GM19395 (cell line): ENCODE measurements at regions not wholly inside any gene's neighbourhood (a gene's known extent, or its start where the extent isn't known, plus 50 kb on each side); places are given as distances from the start of the nearest gene placed in this dataset.

Experiments
- ATAC-seq: cut with Tn5 transposase; IDR thresholded peaks from one replicate; pipeline ENCODE4 v1.9.1; 2021; ENCODE audit warnings: mild to moderate bottlenecking, moderate library complexity; ENCODE audit not compliant: unreplicated experiment

DNA sequence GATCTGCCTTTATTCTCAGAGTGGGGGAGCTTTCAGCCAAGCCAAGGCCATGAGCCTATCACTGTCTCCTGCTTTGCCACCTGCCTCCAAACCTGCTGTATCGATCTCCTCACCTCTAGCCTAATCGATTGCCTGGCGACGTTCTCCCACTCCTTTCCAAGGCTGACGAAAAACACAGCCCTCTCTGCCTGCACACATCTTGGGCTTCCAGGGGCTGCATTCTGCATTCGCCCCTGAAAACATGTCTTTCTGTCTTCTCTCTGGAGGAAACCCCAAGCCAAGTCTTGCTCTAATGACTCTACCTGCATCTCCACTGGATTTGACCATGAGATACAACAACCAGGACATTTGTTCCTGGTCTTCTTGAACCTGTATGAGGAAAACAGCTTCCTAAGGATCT, 540.7 kb downstream of the BCL11B start:
- no peak for ATAC-seq

DNA sequence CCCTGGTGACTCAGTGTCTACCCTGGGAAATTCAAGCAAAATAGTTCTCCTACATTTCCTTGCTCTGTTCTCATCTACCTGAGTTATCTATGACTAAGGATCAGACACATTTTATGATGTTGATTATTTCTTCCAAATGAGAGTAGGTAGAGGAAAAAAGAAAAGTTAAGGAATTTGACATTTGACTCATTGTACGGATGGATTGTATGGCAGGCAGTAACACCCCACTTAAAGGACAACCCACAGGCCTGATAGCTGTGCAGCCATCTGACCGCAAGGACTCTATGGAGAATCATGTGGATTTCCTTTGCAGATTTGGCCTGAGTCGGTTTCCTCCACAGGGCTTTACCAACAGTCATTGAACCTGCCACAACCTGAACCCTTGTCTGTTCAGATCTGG, 540.3 kb downstream of the BCL11B start:
- ATAC-seq, result no peak

DNA sequence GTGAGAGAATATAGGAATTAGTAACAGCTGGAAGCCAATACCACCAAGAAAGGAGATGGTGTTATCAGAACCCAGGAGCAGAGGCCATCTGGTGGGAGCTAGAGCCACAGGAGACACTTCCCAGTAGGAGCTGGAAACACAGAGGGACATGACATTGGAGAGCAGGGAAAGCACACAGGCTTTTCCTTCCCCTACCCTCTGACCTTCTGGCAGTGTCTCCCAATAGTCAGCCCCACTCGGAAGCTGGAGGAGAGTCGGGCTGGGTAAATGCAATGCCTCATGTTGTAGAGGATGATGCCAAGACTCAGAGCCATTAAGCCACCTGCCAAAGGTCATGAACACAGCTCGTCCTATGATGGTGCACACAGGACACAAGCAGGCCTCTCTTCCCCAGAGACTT, 538.5 kb downstream of the BCL11B start:
- no peak for ATAC-seq

DNA sequence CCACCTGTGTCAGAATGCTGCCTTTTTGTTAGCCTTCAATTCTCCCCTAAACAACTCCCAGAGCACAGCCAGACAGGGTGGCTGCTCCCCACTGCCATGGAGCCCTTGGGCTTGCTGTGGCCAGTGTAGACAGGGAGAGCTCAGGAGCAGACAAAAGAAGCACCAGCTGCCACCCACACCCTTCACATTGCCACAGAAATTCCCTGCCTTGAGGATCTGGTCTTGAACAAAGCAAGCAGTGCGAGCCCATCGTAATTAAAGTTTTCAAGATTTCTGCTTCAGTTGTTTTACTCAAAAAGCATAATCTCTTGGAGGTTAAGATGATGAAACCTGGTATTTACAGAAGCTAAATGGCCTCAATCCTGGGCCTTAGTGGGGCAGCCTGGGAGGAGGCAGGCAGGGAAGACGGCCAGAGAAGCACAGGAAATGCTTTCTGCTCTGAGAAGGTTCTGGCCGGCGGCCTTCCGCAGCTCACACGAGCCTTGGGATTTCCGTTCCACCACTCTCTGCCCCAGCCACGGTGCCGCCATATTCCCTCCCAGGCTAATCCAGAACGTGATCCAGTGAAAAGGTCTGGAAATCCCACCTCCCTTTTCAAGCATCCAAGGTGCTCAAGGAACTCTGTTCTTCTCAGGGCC, 535.2 kb downstream of the BCL11B start:
- ATAC-seq, result no peak

DNA sequence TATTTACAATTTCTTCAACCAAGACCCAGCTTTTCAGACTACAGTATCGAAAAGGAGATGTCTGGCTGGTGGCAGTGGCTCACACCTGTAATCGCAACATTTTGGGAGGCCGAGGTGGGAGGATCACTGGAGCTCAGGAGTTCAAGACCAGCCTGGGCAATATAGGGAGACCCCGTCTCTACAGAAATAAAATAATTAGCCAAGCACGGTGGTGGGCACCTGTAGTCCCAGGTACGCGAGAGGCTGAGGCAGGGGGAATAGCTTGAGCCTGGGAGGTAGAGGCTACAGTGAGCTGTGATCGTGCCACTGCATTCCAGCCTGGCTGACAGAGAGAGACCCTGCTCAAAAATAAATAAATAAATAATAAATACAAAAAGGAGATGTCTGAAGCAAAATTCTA, 530.5 kb downstream of the BCL11B start:
- no peak for ATAC-seq

DNA sequence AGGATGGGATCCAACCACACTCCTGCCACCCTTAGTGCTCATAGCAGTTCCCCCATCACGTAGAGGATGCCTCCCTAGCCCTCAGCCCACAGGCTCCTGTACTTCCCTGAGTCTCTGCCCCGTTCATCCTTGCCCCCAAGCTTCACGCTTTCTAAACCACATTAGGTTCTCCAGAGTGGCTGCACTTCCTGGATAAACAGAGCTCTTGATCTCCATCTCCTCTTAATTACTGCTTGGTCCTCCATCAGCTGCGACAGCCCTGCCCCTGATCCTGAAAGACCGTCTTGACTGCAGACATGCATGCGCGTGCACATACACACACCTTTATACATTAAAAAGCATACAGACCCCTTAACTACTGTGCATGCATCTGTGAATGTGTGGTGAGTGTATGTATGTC, 530.0 kb downstream of the BCL11B start:
- ATAC-seq, result no peak

DNA sequence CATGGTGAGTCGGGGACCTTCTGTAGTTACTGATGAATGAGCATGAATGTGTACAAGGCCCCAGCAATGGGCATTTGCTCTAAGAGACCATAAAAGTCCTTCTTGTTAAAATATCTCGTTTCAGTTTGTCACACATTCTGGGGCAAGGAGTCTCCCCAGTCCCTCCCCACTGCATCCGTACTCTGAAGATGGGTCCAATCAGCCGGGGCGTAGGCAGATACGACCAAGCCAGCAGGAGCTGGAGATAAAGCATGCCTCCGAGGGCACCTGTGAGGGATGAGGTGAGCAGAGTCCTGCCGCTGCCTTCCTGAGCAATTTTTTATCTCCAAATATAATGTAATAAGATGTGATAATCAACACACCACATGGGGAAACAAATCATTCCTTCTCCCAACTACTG, 528.5 kb downstream of the BCL11B start:
- ATAC-seq, result no peak

DNA sequence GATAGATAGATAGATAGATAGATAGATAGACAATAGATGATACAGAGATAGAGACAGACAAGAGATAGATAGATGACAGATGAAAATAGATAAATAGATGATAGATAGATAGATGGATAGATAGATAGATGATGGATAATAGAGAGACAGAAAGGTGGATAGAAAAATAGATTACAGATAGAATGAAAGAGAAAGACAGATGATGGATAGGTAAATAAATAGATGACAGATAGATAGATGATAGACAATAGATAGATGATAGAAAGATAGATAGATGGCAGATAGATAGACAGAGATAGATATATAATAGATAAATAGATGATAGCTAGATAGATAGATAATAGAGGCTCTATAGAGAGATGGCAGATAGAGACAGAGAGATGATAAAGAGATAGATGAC, 523.0 kb downstream of the BCL11B start:
- no peak for ATAC-seq

DNA sequence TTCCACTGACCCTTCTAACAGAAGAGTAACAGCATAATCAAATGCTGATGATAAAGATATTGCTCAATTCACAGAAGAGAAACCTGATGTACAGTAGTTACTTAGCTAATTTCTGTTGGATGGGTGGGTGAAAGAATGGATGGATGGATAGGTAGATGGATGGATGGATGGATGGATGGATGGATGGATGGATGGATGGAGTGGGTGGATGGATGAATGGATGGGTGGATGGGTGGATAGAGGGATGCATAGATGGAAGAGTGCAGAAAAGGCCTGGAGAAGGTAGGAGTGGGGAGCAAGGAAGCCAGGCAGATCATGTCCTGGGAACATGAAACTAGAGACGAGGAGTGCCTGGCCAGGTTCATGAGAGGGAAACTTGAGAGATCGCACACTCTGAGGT, 520.9 kb downstream of the BCL11B start:
- ATAC-seq, result no peak

DNA sequence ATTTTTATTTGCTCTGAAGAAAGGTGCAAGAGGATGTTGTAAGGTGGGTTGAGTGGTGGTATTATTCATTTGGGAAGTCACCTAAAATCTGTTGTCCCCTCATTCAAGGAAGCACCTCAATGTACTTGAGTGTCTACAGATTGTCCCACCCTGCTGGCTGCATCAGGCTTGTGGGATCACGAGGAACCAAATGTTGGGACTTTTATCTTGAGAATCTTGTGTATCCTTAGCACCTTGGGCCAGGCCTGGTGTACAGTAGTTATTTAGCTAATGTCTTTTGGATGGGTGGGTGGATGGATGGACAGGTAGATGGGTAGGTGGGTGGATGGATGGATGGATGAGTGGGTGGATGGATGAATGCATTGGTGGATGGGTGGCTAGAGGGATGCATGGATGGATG, 519.3 kb downstream of the BCL11B start:
- ATAC-seq, result no peak

DNA sequence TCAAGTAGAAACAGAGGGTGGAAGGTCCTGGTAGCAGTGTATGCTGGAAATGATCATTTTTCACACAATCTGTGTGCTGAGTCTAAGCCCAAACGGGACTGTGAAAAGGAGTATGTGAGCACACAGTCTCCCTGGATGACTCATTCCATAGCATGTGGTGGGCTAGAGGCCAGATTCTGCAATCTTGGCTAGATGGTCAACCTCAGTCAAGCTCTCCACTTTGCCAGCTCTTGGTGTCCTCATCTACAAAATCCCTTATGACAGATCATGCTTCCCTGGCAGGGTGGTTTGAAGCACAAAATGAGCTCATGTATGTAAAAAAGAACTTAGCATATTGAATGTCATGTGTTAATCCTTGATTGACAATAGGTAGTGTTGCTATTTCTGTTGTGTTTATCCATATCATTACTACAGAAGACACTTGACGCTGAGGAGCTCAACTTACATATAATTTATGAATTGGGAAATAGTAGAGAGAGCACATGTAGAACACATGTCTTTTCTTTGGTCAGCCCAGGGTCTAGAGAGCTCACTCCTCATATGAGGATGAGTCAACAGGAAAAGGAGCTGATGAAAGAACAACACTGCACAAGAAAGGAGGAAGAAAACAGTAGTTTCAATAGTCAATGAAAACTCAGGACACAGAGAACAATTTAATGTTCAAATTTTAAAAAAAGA, 517.5 kb downstream of the BCL11B start:
- ATAC-seq, result no peak

DNA sequence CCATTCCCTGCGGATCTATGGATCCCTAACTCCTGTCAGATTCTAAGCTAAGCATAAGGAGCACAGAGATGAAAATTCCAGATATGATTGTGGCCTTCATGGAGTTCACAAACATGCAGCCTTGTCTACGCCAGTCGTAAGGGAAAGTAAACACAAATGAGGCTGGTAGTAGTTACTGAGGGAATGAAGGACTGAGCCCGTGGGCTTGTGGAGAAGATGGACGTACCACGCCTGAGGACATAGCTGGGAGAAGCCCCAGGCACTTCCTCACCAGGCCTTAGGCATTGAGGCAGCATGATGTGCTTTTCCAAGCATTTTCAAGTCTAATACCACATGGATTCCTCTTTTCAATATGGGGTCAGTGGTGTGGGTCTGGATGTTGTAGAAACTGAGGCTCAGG, 515.2 kb downstream of the BCL11B start:
- no peak for ATAC-seq

DNA sequence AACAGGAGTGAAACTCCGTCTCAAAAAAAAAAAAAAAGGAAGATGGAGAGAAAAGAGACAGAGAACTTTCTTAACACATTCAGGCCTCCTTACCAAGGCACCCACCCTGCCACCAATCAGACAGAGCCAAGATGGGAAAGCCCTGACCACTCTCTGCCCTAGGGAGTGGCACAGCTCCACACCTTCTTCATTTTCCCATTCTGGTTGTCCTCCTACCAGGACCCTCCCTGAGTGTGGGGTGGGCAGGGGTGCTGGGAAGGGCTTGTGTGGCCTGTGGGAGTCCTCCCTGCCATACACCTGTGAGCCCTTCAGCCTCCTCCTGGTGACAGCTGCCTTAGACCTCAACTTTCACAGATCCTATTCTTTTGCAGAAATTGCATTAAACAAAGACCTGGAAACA, 513.6 kb downstream of the BCL11B start:
- no peak for ATAC-seq

DNA sequence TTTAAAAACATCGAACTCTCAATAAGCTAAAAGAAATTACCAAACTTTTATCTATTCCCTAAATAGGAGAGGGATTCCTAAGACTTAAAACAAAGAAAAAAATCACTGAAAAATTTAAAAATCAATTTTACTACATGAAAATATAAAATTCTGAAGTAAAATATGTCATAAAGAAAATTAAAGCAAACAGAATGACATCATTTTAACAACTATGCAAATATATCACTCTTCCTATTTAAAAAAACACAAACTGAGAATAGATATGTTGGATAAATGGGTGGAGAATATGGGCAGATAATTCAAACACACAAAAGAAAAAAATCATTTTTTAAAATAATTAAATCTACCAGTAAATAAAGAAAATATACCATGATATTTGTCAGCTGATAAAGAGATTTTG, 510.0 kb downstream of the BCL11B start:
- ATAC-seq, result no peak

DNA sequence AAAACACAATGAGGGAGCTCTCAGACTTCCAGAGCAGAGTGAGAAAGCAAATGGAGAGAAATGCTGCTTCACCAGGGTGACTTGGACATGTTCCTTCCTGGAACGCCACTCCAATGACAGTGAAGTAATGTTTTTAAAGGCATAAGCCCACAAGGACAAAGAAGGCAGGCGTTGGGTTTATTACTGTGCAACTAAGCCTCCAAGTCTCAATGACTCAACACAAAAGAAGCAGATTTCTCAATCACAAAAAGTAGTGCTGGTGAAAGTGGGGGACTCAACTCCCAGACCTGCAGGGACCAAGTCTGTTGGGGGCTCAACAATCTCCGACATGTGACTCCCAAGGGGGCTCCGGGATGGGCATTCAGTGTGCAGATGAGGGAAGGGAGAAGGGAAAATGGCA, 505.2 kb downstream of the BCL11B start:
- no peak for ATAC-seq

DNA sequence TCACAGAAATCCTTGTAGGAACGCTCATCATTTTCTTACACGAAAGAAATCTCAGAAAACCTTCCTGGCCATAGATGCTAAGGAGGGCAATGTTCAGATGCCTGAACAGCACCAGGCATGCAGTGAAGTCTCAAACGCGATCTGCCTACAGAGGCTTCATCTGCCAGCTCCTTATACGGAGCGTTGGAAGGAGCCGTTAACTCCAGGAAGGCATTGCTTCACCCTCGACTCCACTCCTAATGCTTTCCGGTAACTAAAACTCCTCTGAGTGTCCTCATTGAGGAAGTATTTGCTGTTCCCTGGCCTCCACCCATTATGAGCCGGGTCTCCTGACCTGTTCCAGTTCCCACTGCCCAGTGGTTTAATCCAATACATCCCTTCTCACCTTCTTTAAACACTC, 502.7 kb downstream of the BCL11B start:
- ATAC-seq, result no peak

DNA sequence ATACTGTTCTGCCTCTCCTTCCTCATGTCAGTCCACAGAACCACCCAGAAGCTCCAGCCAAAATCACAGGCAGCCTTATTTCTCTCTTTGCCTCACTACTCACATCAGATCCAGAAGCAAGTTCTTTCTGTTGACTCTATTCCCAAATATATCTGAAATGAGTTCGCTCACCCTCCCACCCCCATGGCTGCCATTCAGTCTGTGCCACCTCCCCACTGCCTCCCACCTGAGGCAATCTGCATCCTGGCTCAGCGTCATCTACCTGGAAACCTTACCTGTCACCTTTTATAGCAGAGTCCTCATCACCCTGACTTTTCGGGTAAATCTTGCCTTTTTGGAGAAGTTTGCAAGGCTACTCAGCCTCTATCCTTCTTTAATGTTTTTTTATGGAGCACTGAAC, 501.8 kb downstream of the BCL11B start:
- ATAC-seq, result no peak

DNA sequence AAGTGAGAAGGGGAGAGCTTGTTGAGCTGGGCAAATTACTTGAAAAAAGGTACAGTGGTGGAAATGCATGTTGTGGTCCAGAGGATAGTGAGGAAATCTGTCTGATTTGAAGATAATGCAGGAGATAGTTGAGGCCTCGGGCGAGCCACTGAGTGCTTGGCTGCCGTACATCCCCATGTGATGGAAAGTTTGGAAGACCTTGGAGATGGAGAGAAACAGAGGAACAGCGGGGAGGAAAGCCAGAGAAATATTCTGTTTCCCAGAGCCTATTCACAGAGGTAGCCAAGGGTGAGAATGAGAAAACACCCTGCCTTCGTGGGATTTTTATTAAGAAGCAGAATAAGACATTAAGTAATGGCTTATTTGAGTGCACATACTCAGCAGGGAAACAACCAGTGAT, 498.2 kb downstream of the BCL11B start:
- ATAC-seq, result no peak

DNA sequence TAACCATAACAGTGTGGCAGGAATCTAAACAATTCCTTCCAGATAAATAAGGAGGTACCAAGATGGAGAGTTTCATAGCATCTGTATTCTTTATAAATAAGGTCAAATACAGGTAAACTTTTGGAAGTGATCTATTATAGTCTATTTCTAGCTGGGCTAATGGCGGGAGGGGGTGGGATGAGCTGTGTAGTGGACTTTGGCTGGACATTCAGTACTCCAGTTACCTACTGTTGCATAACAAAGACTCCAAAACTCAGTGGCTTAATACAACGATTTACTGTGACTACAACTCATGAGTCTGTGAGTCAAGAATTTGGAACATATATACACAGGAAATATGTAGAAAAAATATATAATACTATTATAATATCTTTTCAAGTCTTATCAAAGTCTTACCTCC, 496.1 kb downstream of the BCL11B start:
- ATAC-seq, result no peak

DNA sequence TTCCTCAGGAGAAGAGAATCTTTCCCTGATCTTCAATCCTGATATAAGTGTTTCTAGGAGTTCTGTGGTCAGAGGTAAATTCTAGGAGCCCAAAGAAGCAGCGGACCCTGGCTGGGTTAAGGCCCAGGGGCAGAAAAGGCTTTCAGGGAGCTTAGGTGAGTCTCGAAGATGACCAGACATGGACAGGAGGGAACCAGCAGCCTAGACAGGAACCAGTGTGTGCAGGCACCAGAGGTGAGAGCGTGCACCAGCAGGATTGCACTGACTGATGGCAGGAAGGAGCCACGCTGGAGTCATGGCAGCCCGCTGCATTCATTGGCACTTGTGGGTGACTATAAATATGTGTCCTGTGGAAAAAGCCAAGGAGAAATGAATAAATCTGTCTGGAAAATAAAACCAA, 489.9 kb downstream of the BCL11B start:
- no peak for ATAC-seq

DNA sequence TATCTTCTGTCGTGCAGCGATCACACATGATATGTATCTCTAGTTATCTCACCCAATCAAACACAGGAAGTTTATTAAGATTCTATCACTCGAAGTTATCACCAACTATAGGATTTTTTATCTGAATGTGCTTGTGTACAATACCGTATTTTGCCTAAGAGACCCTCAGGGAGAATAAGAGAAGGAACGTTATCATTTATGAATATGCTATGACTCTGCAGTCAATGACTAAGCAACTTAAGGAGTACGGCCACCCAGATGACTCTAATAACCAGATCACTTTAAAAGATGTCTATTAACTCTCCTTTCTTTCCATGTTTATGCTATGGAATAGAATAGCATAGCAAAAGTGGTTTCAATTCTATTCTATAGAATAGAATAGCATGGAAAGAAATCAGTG, 486.4 kb downstream of the BCL11B start:
- no peak for ATAC-seq

DNA sequence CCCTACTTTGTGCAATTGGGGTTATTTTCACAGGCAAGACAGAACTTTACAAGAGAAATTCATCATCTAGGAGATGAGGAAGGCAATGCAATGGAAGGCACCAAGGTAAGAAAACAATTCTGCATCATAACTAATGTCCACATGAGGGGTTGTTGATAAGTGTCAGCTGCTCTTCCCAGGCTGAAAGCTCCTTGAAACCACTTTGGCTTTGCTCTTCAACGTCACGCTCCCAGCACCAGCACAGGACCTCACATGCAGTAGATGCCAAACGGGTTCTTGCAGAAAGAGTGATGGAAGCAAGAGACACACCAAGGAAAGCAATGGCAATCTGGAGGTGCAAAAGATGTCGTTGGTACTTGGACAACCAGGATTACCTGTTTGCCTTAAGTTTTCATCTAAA, 485.5 kb downstream of the BCL11B start:
- ATAC-seq, result no peak

DNA sequence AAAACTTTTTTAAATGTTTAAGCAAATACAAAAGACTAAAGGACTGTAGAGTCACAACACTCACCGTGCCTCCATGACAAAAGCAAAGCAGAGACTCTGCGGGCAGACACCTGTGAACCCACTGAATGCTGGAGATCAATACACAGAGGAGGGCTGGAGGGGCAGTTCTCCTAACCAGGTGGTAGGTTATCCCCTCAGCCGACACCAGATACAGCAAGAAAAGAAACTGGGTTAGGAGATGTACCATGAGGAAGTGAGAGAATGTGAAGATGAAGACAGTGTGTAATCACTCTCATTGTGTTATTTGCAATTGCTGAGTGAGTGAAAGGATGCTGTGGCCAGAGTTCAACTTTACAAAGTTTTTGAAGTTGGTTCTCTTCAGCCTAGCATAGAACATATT, 480.3 kb downstream of the BCL11B start:
- ATAC-seq, result no peak
